ACC112 (cell line): ENCODE measurements at regions not wholly inside any gene's neighbourhood (a gene's known extent, or its start where the extent isn't known, plus 50 kb on each side); places are given as distances from the start of the nearest gene placed in this dataset.

ENCODE experiments used
- H2AFZ ChIP-seq: fragments of 200-600 bp; sonication (generic); one replicate; pipeline ENCODE4 v1.6.0; 2017; ENCODE audit warnings: antibody characterized with exemption, low read length; ENCODE audit not compliant: unreplicated experiment
- H3K27ac ChIP-seq: fragments of 200-600 bp; sonication (generic); 2 replicates; pipeline ENCODE4 v1.5.1; 2014; ENCODE audit warnings: low read depth, mild to moderate bottlenecking, antibody characterized with exemption, low read length, moderate library complexity
- H3K27me3 ChIP-seq: fragments of 200-600 bp; sonication (generic); 2 replicates; pipeline ENCODE4 v1.6.1; 2014; ENCODE audit warnings: mild to moderate bottlenecking, antibody characterized with exemption, low read length, moderate library complexity, mixed read lengths; ENCODE audit not compliant: insufficient read depth
- H3K36me3 ChIP-seq: fragments of 200-600 bp; sonication (generic); 2 replicates; pipeline ENCODE4 v1.6.1; 2016; ENCODE audit warnings: mild to moderate bottlenecking, antibody characterized with exemption, low read length, moderate library complexity, mixed read lengths; ENCODE audit not compliant: insufficient read depth
- H3K4me1 ChIP-seq: fragments of 200-600 bp; sonication (generic); one replicate; pipeline ENCODE4 v1.6.1; 2016; ENCODE audit warnings: low read length, mixed read lengths; ENCODE audit not compliant: insufficient read depth, unreplicated experiment, control insufficient read depth
- H3K4me3 ChIP-seq: fragments of 200-600 bp; sonication (generic); 2 replicates; pipeline ENCODE4 v1.5.1; 2014; ENCODE audit warnings: mild to moderate bottlenecking, low read depth, low read length
- H3K79me2 ChIP-seq: fragments of 200-600 bp; sonication (generic); one replicate; pipeline ENCODE4 v1.6.0; 2016; ENCODE audit warnings: low read length; ENCODE audit not compliant: control insufficient read depth, unreplicated experiment, insufficient read depth

DNA sequence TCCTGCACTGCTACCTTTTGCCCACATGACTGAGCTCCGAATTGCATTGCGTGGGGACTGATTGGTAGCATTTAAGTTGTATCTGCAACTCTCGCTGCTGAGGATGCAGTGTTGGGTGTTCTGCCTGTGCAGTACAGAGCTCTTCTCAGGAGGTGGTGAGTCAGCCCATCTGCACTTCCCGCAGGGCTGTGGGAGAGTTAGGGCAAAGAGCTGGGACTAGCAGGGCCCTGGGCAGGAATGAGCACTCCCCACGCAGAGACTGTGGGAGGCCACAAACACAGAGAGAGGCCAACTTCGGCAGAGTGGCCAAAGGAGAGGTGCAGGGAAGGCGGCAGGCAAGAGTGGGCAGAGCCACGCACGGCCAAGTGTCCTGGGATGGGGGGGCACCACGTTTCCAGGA is 244.7 kb downstream of the SIPA1L2 start:
- H3K36me3 ChIP-seq: no peaks in the 10 kb centered on the region
- no peak overlapping the region for H2AFZ ChIP-seq
- H3K4me3 ChIP-seq: no peak overlapping the region
- no peak overlapping the region for H3K27ac ChIP-seq
- no peaks in the 10 kb centered on the region for H3K79me2 ChIP-seq
- H3K4me1 ChIP-seq: no peaks in the 10 kb centered on the region
- no peaks in the 10 kb centered on the region for H3K27me3 ChIP-seq

DNA sequence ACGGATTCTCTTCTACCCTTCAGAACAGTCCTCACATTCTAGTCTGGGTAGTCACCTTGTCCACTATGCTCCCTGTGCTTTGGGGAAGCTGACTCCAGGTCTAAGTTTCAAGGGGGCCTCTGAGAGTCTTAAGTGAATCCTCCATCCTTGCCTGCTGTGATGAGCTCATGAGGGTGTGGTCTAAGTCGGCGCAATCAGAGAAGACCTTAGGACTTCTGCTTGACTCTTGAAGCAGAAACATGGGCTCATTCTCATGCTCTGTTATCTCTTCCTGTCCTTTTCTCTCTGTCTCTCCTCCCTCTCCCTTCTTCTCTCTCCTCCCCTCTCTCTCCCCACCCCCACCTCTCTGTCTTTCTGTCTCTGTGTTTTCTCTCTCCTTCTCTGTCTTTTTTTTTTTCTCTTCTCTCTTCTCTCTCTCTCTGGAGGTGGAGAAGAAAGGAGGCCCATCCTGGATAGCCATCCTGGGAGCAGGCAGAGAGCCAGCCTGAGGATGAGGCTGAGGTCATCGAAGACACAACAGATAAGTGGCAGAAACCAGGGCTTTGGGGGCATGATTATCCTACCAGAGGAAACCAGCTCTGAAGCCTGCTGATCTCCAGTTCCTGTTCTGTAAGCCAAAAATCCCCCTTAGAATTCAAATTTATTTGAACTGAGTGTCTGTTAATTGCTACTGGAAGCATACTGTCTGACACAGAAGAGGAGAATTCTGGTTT is 245.6 kb downstream of the SIPA1L2 start:
- Histone ChIP-seq H3K4me3 (no peak overlapping the region), H3K27ac (no peak overlapping the region), H3K79me2 (no peaks in the 10 kb centered on the region), H3K4me1 (no peaks in the 10 kb centered on the region), H3K27me3 (no peaks in the 10 kb centered on the region), H2AFZ (no peak overlapping the region), H3K36me3 (no peaks in the 10 kb centered on the region)

DNA sequence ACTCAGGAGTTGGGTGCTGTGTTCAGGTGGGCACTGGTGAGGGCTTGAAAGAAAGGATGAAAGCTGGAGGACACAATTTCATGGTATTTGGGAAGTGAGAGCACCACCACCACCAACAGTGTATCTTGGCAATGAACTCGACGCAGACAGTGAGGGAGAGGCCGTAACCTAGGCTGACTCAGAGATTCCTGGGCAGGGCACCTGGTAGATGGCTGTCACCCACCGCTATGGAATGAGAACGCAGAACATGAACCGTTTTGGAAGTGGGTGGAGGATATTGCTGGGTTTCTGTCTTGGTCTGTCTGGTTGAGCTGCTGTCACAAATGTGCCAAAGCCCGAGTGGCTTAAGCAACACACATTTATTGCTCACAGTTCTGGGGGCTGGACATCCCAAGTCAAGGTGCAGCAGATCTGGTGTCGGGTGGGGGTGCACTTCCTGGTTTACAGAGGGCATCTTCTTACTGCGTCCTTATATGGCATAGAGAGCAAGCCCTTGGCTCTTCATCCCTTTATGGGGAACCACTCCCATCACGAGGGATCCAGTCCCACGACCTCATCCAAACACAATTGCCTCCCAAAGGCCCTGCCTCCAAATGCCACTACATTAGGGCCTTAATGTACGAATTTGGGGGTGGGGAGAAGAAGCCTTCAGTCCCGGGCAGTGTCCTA is 246.3 kb downstream of the SIPA1L2 start:
- Histone ChIP-seq H3K27ac (no peak overlapping the region), H2AFZ (no peak overlapping the region), H3K4me1 (no peaks in the 10 kb centered on the region), H3K36me3 (no peaks in the 10 kb centered on the region), H3K79me2 (no peaks in the 10 kb centered on the region), H3K4me3 (no peak overlapping the region), H3K27me3 (no peaks in the 10 kb centered on the region)

DNA sequence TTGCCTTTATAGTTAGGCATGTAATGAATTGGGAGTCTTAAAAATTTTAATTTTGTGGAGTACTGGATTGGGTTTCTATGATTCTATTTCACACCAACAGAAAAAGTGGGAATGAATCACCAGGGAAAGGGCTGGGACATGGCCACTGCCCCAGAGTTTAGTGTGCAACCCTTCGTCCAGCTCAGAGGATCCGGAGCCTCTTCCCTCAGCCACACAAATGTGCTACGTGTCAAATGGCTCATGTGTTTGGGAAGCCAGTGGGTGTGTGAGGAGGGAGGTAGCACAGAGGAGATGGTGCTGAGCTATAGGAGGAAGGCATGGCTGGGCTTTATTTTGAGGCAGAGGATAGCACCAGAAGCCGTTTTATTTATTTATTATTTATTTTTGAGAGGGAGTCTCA is 247.3 kb downstream of the SIPA1L2 start:
- Histone ChIP-seq H3K27ac (no peak overlapping the region), H2AFZ (no peak overlapping the region), H3K79me2 (no peaks in the 10 kb centered on the region), H3K4me3 (no peak overlapping the region), H3K4me1 (no peaks in the 10 kb centered on the region), H3K27me3 (no peaks in the 10 kb centered on the region), H3K36me3 (no peaks in the 10 kb centered on the region)

DNA sequence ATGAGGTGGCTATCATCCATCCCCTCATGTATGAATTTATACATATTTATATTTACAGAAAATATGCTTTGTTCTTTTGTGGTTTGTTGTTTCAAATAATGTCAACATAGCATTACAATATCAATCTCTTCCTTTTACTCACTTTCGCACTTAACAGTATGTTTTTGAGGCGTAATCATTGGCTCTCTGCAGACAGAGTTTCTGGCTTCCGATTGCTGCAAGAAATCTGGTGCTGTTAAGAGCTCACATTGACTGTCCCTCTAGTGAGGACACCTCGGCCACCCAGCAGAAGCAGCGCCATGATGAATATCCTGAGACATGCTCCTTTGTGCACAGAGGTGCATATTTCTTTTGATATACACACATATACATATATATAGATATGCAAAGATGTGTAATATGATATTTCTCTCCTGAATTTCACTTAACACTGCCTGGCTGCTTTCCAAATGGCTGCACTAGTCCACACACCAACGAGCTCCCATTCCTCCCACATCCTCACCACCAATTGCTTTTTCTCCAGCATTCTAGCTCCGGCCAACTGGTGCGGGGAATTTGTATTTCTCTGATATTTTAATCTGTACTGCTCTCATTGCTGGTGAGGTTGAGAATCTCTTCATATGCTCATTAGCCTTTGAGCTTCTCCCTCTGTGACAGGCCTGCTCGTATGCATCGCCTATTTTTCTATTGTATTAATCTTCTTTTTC is 248.4 kb downstream of the SIPA1L2 start:
- no peak overlapping the region for H3K27ac ChIP-seq
- H3K4me1 ChIP-seq: no peaks in the 10 kb centered on the region
- H3K79me2 ChIP-seq: no peaks in the 10 kb centered on the region
- no peak overlapping the region for H2AFZ ChIP-seq
- no peak overlapping the region for H3K4me3 ChIP-seq
- H3K27me3 ChIP-seq: no peaks in the 10 kb centered on the region
- no peaks in the 10 kb centered on the region for H3K36me3 ChIP-seq

DNA sequence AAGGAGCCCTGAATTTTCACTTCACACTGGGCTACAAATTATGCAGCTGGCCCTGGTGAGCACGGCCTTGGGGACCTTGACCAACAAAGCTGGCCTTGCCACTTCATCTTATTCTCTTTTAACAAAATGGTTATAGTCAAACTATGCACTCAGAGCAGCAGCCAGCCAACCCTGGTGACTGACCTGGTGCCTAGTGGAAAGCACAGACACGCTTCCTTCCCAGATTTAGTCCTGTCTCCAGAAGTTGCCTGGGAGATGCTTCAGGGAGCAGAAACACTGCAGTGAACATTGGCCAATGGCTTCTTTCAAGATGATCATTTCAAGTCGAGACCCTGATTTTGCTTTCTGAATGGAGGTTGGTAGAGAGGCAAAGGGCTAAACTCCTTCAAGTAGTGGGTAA is 249.3 kb downstream of the SIPA1L2 start:
- H3K27me3 ChIP-seq: no peaks in the 10 kb centered on the region
- no peaks in the 10 kb centered on the region for H3K36me3 ChIP-seq
- H3K4me3 ChIP-seq: no peak overlapping the region
- no peak overlapping the region for H2AFZ ChIP-seq
- H3K79me2 ChIP-seq: no peaks in the 10 kb centered on the region
- H3K27ac ChIP-seq: no peak overlapping the region
- no peaks in the 10 kb centered on the region for H3K4me1 ChIP-seq

DNA sequence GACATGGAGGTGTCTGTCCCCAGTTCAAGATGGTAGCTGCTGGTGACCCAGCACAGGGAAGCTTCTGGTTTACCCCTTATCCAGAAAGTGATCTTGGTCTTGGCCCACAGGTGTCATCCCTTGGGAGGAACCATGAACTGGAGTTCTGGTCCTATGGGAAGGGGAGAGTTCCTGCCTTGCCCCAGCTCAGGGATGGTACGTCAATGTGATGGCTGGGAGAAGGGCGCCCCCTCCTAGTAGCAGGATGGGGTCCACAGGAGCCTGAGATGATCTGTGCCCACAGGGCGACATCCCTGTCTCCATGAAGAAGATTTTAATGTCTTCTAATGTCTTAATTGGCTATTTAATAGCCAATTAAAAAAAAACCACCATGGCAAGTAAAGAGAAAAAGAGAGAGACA is 249.8 kb downstream of the SIPA1L2 start:
- Histone ChIP-seq H3K4me1 (no peaks in the 10 kb centered on the region), H3K36me3 (no peaks in the 10 kb centered on the region), H3K27me3 (no peaks in the 10 kb centered on the region), H2AFZ (no peak overlapping the region), H3K4me3 (no peak overlapping the region), H3K27ac (no peak overlapping the region), H3K79me2 (no peaks in the 10 kb centered on the region)

DNA sequence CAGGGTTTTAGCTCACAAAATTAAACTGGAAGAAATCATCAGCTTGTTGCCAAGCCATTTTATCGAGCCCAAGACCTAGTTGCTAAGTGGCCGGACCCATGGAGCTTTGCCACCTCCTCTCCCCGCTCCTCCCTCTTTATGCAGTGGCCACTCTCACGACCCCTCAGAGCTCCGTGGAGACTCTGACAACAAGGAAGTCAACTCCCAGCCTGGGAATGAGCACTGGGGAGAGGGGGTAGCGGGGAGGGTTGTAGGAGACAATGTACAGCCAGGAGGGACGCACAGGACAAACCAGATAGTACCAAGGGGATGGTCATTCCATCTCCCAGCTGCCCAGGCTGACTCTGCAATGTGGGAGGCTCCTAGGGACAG is 250.9 kb downstream of the SIPA1L2 start:
- Histone ChIP-seq H3K27me3 (no peaks in the 10 kb centered on the region), H3K4me1 (no peaks in the 10 kb centered on the region), H3K36me3 (no peaks in the 10 kb centered on the region), H3K27ac (no peak overlapping the region), H2AFZ (no peak overlapping the region), H3K4me3 (no peak overlapping the region), H3K79me2 (no peaks in the 10 kb centered on the region)

DNA sequence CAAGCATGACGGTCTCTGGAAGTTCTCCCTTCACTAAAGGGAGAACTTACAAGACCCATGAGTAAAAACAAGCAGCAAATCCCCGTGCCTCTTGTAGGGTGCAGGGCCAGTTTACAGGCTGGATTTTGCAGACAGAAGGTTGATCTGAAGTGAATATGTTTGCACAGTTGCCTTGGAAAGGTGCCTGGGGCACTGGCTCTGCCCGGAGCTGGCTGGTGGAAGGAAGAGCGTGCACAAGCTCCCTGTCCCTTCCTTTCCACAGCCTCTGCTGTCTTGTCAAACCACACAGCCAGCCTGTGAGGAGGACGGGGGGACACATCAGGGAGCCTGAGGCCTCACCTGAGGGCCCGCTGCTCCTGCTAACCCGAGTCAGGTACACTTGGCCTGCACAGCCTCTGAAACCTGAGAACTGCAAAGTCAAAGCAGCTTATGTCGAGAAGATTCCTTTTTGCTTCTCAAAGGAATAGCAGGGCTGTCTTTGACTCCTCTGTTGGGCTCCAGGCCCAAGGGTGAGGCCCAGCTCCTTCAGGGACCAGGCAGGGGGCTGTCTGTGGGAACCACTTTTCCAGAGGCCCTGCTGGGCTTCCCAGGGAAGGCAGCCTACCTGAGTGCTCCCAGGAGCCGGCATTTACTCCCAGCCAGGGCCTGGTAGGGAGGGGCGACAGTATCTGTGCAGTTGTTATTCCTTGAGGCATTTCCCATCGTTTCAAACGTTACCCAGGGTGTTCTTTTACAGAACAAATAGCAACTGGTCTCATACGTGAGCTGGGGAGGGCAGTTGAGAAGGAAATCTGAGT is 251.5 kb downstream of the SIPA1L2 start:
- Histone ChIP-seq H3K4me1 (no peaks in the 10 kb centered on the region), H3K36me3 (no peaks in the 10 kb centered on the region), H2AFZ (no peak overlapping the region), H3K4me3 (no peak overlapping the region), H3K27me3 (no peaks in the 10 kb centered on the region), H3K27ac (no peak overlapping the region), H3K79me2 (no peaks in the 10 kb centered on the region)

DNA sequence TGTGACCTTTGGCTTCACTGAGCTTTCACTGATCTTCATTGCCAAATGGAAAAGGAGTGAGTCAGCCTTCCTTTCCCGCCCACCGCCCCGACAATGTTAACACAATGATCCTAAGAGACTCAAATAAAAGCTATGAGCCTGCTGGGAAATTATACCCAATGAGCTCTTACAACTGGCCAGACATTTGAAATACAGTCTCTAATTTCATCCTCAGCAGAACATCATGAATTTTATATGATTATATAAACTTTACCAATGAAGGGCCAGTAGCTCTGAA is 252.5 kb downstream of the SIPA1L2 start:
- Histone ChIP-seq H3K79me2 (no peaks in the 10 kb centered on the region), H3K27ac (no peak overlapping the region), H3K27me3 (no peaks in the 10 kb centered on the region), H2AFZ (no peak overlapping the region), H3K4me3 (no peak overlapping the region), H3K36me3 (no peaks in the 10 kb centered on the region), H3K4me1 (no peaks in the 10 kb centered on the region)
